ENCODE measurements at regions not wholly inside any gene's neighbourhood (a gene's known extent, or its start where the extent isn't known, plus 50 kb on each side); places are given as distances from the start of the nearest gene placed in this dataset.

DNA sequence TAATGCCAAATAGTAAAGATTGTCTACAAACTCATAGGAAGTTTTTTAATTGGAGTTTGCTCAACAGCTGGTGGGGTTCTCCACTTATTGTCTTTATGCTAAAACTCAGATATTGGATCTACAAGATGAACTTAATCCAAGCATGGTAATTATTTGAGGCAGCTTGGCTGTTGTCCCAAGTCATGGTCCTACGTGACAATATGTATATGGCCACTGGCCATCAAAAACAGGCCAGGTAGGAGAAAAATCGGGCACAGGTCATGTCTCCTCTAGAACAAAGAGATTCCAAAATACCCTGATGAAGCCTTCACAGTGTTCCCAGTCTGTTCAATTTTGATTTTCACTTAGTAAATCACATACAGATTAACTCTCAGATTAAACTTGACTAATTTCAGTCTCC is 606.4 kb downstream of the TNS3 start:
- no peak for DNase-seq

DNA sequence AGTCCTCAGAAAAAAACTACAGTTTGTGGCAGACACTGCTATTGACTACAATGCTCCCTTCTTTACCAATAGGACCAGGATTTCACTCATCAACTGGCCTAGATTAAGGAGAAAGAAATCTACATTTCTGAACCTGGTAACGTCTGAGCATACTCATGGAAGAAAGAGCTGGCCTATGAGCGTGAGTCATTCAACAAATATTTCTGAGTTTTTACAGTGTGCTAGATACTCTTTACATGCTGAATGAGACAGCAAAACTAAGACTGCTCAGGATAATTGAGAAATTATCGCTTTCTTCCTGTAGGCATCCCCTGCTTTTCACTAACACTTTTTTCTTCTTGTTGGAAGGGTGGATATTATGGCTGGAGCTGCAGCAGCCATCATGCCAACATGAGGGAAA is 609.7 kb downstream of the TNS3 start:
- DNase-seq: no peak

DNA sequence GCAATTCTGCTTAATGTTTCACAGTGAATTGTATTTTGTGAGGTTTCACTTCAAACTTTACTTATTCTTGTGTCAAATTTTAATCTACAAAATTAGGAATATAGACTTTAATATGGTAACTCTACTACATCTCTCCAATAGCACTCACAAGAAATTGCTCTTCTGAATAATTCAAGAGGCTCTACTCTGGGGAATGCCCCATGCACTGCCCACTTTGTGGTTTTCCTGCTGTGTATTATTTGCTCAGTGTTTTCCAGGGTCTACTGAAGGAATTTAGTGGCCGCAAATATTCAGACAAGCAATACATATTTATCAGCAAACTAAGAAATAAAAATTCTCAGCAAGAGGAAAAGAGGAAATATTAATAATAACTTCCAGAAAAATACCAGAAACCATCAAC is 611.4 kb downstream of the TNS3 start:
- no peak for DNase-seq

DNA sequence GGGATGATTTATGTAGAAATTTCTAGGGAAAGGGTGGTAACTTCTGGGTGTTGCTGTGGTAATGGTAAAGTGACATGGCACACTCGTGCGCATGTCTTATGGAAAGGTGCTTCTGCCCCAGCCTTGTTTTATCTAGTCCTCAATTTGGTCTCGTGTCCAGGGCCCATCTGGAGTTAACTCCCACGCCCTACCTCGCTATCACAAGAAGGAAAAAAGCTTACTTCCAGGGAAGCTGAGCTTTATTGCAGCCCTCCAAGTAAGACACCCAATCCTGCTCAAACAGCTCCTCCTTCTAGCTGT is 611.8 kb downstream of the TNS3 start:
- DNase-seq: no peak

DNA sequence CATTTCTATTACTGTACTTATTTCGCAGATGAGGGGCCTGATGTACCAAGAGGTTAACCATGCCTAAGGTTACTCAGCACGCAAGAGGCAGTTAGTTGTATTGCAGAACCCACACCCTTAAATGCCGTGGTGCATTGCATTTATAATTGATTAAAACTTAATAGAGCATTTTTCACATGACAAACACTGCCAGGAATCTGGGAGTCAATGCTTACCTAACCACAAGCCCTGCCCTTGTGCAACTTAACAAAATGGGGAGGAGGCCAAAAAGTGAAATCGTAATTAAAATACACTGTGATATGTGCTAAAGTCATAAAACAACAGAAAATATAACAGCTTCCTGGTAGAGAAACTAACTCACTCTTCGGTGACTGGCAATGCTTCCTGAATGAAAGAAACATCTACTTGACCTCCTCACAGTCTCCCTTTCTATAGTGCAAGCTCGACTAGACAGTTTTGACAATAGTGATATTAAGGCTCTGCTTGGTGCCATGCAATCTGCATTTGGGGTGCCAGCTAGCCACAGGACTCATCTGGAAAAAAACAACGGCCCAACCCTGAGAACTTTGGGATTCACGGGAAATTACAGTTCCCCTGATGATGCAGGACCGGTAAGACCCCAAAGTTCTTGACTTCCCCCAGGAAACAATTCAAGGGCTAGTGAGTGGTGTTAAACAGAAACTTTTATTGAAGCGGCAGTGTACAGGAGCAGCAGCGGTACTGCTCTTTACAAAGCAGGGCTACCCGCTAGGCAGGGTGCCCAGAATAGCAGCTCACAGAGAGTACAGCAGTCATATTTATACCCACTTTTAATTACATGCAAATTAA is 612.4 kb downstream of the TNS3 start:
- DNase-seq: no peak

DNA sequence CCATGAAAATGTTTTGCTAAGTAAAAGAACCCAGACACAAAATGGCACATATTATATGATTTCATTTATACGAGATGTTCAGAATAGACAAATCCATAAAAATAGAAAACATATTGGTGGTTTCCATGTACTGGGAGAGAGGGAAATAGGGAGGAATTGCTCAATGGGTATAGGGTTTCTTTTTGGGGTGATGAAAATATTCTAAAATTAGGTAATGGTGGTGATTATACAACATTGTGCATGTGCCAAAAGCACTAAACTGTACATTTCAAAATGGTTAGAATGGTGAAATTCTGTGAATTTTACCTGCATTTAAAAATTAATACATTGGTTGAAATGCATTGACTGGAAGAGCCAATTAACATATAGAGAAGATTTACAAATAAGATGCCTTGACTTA is 613.9 kb downstream of the TNS3 start:
- DNase-seq: no peak

DNA sequence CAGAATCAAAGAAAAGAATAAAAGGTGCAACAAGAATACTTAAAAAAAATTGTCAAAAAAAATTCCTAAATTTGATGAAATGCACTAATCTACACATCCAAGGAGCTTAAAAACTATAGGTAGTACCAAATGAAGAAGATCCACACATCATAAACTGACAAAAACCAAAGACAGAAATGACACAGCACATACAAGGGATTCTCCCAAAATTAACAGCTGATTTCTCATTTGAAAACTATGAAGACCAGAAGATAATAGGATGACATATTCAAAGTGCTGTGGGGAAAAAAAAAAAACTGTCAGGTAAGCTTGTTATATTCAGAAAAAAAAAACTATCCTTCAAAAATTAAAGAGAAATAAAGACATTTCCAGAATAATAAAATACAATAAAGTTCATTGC is 618.2 kb downstream of the TNS3 start:
- DNase-seq: no peak

DNA sequence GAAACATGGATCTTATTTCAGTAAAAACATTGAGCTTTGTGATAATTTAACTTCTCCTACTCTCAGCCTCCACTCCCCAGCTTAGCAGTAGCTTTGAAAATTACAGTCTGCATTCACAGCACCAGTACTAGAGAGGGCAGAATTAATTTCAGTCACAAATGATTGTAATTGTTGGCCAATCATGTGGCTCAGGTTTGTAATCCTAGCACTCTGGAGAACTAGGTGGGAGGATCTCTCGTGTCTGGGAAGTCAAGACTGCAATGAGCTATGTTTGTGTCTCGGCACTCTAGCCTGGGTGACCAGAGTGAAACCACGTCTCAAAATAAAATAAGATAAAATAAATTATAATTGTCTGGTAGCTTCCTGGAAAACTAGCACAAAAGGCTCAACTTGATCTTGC is 620.9 kb downstream of the TNS3 start:
- DNase-seq: no peak

DNA sequence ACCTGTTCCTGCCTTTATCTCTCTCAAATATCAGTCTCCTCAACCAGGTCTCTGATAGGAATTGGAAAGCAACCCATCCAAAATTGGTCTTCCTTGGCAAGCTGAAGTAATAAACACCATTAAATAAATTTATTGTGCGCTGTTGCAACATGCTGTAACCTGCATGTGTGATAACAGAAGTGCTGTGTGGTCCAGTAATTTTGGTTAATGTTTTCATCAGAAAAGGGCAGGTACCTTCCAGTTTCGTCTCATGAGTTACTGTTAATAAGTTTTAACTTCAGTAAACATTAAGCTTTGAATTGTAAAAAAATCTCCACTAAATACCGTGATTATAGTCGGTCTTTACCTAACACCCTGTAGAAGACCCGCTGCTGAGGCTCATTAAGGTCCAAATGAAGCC is 624.7 kb downstream of the TNS3 start:
- DNase-seq: no peak

DNA sequence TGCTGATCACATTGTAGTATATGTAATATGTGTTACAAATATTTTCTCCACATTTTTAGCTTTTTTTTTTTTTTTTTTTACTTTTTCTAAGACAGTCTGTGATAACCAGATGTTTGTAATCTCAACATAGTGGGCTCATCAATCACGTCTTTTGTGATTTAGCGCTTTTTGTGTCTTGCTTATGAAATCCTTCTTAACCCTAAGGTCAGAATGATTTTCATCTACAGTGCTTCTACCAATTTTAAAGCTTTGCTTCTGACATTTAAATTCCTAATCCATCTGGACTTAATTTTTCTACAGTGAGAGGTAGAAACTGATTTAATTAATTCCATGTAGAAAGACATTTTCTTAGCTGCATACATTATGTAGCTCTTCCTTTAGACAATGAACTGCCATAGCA is 626.4 kb downstream of the TNS3 start:
- DNase-seq: no peak

DNA sequence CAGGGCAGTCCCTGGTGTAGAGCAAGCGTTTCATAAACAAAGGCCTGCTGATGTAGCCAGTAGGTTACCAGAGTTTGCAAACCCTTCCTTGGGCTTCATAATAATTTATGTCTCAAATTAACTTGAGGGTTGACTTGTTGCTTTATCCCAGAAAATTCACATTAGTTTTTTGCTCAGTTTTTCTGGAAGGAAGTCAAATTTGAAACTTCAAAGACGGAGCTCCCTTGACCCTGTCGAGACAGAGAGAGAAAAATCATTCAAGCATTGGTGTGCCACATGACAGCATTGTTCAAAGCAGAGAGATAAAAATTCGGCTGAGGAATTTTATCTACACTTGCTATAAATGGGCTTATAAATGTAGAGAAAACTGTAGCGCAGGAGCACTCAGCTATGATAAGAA is 627.7 kb downstream of the TNS3 start:
- DNase-seq: no peak

DNA sequence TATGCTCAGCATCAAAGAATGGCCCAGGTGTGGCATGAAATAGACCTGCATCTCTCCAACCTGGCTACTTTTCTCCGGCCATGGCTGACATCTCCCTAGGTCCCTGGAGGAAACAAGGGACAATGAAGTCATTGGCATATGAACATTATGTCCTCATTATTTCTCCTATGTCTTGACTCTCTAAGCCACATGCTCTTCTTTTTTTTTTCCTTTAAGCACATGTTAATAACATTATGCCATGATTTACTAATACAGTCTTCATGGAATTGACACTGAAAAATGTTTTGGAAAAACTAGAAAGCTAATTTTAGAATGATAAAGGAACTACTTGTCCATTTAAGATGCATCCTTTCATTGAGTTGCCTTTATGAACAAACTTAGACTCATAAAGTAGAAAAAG is 628.9 kb downstream of the TNS3 start:
- DNase-seq: no peak

DNA sequence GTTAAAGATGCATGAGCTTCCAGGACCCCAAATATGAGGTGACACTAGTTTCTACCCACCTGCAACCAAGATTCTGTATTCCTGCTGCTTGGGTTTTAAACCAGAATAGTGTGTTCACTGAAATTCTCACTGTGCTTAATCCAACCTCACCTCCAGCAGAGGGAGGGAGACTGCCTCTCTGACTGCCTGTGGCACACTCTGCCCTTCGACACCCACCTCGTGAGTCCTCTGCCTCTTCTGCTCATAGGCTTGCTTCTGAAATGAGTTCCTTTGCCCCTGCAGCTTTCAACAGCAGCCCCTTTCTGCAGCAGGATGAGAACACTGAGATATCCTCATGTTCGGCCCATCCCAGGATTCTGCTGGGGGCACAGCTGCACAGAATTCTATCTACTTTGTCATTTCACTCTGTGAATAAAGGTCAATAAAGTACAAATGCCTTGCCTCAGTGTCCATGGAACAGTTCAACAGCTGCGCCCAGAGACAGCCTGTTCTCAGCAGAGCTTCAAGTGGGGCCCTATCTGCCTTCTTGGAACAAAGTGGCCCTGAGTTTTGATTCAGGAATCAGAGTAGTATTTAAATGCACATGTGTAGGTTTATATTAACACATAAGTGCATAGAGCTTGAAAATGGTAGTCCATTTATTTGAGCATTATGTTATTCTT is 632.5 kb downstream of the TNS3 start:
- DNase-seq: no peak

DNA sequence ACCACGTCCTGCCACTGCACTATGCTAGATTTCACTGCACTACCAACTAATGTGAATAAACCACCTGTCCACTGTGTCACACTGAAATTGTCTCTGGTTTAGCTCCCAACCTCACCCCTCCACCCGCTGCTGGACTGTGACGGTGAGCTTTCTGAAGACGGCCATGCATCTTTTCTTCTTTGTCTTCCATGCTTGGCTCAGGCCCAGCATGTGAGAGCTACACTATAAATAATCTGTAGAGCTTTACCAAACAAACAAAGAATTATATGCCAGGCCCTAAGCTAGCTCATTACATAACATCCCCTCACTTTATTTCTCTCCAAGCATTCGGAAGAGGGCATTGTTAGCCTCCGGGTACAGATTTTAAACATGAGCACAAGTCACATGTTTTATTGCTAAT is 633.2 kb downstream of the TNS3 start:
- no peak for DNase-seq

DNA sequence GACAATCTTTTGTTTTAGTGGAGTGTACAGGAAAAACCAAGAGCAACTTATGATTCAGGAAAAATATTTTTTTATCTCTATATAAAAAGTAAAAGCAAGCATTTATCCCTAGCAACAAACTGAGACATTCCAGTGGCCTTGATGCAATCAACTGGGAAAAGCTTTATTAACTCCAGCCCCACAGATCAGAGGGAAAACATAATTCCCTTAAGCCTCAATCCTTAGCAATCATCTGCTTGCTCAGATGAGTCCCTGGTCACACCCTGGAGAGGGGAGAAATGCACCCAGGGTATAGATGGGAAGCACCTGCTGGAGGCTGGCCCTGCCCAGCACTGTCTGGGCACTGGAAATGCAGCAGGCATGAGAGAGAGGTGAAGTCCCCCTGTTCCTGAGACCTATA is 636.6 kb downstream of the TNS3 start:
- no peak for DNase-seq

DNA sequence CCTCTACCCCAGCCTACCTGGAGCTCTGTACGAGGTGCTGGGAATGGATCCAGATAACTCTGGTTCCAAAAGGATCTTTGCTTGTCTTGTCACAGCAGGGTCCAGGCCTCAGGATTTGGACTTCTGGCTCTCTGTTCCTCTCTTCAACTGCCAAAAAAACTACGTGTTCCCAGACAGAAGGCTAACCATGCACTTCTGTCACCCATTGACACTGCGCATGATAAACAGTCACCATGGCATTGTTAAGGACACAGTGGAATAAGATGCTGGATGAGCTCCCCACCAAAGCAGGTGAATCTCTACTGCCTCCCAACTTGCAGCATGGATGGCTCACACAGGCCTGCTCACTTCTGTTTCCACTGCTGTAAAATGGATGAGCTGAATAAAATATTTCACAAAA is 637.9 kb downstream of the TNS3 start:
- no peak for DNase-seq

DNA sequence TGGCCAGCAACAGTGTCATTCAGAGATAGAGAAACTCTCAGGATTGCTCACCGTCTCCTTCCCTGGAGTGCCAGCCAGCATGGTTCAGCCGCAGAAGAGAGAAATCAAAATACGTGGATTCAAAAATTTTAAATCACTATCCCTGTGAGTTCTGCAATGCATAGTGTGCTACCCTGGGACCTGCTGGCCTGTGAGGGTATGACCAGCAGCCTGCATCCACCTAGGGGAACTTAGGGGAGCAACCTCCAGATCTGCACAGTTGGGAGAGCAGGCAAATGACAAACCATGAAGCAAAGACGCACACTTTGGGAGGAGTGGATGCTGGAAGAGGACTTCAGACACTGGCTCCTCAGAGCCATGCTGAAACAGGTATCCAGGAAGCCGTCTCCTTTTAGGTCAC is 639.3 kb downstream of the TNS3 start:
- no peak for DNase-seq

DNA sequence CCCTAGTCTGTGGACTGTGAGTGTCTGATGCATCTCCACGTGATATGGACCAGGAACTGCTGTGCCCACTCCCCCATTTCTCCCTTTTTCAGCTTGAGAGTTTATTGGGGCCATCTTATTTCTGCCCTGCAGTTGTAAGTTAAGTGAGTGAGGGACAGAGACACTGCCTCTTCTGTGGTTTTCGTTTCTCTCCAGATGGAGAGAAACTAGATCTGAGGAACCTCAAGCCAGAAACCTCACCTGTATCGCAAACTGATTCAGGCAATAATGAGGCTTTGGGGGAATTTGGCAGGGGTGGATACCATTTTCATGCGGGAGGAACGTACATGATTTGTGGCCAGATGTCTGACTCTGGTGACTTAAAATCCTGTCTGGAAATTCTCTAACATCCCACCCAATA is 641.7 kb downstream of the TNS3 start:
- DNase-seq: no peak

DNA sequence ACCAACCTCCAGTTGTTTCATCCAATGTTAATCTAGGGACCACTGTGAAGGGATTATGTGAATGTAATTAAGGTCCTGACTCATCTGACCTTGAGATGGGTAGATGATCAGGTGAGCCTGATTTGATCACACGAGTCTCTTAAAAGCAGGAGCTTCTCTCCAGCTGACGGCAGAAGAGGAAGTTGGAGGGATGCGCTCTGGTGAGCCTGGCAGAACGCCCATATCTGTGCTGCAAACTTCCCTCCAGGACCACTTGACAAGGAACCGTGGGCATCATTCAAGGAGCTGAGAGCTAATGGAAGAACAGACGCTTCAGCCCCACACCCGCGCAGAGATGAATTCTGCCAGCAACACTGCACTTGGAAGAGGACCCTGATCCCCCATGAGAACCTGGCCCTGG is 642.4 kb downstream of the TNS3 start:
- no peak for DNase-seq

DNA sequence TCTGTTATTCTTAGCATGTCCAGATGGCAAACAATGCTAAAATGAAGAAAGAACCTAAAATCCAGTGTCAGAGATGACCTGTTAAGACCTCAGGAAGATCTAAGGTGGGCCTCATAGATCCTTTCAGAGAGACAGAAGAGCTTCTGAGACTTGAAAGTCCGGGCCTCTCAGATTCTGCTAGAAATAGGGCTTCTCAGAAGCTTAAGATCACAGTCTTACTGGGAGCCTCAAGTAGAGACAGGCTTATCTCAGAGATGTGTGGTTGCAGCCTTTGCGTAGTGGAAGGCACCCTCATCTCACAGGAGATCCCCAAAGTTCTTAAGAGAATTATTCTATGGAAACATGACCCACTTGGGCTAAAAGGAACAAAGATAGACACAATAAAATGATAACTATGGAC is 642.8 kb downstream of the TNS3 start:
- no peak for DNase-seq

DNA sequence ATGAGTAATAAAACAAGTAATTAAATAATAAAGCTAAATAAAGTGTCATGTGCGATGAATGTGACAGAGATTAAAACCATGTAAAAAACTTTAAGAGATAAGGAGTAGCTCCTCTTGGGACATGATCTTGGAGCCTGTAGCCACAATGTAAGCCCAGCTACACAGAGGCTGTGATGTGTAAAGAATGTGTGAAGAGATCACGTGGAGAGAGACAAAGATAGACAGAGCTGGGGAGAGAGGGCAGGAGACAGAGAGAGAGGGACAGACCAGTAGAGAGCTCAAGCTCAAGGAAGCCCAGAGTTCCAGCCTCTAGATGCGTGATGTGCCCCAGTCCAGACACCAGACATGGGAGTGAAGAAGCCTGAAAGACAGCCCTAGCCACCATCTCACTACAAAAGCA is 644.1 kb downstream of the TNS3 start:
- no peak for DNase-seq

DNA sequence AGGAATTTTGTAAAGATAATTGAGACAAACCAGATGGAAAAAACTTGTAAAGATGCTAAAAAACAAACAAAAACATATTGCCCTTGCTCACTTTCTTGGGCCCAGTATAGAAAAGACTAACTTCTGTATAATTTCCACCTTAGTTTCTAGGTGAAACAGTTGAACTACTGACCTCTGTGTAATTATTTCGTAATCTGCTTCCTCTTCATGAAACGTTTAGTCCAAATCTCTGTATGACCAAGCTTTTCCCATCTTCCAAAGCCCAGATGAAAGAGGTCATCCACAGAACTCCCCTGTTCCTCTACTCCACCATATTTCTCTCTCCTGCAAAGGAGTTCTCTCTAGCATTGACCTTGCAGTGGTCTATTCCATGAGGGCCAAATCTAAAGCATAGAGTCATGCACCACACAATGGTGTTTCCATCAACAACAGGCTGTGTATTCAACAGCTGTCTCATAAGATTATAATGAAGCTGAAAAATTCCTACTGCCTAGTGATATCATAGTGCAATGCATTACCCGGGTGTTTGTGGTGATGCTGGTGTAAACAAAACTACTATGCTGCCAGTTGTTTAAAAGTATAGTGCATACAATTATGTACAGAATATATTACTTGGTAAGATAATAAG is 647.6 kb downstream of the TNS3 start:
- DNase-seq: no peak

DNA sequence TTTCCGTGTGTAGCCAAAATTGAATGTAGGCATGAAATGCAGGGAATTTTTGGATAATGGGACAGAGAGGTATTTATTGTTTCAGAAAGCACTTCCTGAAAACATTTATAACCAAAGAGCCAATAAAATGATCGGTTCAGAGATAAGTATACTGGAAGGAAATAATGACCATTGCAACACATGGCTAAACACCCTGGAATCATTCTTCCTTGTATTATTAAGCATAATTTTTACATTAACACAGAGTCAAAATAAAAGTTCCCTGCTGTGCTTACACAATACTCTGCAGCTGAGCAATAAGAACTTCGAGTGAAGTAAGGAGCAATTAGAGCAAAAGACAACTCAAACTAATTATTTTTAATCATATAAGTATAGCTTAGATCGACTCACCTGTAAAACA is 648.3 kb downstream of the TNS3 start:
- DNase-seq: no peak

DNA sequence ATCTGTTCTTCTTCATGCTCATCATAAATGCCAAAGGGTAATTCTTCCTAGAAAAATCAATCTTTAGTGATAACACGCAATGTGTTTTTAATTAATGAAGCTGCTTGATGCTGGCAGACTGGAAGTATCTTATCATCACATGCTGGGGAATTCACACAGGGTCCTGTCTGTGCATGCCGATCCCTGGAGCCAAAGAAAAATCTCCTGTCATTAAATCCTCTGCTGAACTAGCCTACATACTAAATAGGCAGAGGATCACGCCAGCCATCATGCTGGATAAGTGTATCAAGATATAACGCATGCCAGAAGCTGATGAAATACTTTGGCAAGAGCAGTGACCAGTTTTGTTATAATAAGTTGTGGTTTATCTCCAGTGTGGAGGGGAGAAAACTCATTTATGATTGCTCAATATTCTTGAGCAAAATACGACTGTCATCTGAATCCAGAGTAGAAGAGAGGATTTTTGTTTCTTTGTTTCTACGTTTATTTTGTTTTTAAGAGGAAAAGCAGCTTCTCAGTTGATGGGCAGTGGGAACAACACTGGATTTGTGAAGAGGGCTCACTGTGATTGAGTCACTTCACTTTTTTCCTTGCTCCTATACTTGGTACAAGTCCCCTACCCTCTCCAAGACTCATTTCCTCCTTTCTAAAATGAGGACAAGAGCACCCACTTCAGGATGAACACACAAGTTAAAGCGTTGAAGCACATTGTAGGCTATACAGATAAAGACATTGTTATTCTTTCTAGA is 649.1 kb downstream of the TNS3 start:
- DNase-seq: no peak
